ENCODE measurements at regions not wholly inside any gene's neighbourhood (a gene's known extent, or its start where the extent isn't known, plus 50 kb on each side); places are given as distances from the start of the nearest gene placed in this dataset.

DNA sequence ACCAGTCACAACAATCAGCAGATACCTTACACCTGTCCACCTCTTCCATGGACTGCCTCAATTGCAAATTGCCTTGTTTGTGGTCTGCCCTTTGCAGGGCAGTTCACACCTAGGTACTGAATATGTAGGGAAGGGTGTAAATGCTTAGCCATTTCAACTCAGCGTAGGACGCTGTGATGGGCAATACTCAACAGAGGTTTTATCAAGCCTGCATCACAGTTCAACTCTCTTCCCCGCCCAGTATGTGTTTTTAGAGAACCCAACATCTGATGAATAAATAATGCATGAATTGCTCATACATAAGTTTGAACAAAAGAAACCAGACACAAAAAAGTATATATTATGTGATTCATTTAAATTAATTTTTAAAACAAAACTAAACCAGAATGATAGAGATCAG, 124.4 kb downstream of the P2RY1 start:
- DNase-seq: no peak

DNA sequence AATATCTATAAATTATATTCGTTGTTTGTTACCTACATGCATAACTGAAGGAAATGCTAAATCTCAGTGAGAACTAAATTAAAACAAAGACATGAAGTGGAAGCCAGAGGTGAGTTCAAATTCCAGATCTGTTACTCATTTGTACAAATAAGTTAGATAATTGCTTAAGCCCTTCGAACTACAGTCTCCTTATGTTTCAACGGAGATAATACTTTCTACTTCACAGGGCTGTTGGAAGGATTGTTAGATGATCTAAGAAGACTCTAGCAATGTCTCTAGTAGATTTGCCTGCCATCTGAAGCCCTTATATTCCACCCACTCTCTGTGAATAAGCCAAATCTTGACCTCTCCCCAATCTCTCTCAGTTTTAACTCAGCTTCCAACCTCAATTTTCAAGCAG, 125.8 kb downstream of the P2RY1 start:
- no peak for DNase-seq

DNA sequence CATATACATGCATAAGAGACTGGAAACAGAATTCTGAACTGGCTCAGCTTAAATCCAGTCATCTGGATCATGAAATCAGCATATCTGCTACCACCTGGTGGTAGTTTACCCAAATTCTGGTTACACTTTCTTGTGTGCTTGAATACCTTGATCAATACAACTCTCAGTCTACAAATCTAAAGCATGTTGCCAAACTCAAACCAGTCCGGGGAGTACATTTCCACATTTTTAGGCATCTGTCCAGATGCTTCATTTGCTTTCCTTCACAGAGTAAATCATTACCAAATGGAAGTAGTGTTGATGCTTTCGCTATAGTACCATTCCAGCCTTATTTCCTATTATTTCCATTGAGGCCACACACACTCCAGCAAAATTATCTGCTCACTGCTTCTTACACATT, 126.4 kb downstream of the P2RY1 start:
- no peak for DNase-seq

DNA sequence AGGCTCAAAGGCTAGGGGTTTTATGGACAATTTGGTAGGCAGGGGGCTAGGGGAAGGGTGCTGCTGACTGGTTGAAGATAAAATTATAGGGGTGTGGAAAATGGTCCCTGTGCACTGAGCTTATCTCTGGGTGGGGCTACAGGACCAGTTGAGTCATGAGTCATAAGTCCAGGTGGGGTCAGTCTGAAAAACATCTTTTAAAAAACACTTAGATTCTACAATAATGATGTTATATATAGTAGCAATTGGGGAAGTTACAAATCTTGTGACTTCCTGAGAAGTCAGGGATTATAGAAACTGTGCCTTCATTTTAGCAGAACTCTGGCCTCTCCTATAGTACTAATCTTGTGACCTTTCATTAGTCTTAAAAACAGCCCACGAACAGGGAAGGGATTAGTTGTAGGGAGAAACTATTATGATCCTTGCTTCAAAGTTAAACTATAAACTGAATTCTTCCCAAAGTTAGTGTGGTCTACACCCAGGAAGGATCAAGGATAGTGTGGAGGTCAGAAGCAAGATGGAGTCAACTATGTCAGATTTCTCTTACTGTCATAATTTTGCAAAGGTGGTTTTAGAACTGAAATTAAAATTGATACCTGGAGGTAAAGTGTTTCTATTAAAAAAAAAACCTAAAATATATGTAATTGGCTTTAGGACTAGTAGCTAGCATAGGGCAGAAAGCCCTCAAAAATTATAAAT, 130.1 kb downstream of the P2RY1 start:
- no peak for DNase-seq

DNA sequence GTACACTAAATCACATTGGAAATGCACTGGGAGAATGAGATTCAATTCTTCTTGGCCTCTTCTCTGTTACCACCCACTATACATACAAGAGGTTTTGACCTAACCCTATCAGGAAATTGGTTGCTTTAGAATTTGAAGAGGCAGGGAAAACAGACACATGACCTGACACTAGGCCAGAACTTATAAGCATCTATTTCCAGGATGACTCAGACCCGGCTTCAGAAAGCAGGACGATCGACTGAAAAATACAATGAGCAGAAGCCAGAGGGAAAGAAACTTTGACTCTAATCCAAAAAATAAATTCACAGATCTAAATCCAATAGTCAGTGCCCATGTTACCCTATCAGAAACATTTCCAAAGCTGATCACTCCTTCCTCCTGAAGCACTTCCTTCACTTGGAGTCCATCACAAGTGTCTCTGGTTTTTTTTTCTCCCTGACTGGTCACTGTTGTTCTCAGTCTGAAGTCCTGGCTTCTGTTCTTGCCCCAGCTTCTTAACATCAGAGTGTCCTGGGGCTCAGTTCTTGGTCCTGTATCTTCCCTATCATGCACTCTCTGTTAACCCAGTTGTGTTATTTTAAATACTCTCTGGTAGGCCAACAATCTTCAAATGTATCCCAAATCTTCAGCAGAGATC, 133.6 kb downstream of the P2RY1 start:
- no peak for DNase-seq

DNA sequence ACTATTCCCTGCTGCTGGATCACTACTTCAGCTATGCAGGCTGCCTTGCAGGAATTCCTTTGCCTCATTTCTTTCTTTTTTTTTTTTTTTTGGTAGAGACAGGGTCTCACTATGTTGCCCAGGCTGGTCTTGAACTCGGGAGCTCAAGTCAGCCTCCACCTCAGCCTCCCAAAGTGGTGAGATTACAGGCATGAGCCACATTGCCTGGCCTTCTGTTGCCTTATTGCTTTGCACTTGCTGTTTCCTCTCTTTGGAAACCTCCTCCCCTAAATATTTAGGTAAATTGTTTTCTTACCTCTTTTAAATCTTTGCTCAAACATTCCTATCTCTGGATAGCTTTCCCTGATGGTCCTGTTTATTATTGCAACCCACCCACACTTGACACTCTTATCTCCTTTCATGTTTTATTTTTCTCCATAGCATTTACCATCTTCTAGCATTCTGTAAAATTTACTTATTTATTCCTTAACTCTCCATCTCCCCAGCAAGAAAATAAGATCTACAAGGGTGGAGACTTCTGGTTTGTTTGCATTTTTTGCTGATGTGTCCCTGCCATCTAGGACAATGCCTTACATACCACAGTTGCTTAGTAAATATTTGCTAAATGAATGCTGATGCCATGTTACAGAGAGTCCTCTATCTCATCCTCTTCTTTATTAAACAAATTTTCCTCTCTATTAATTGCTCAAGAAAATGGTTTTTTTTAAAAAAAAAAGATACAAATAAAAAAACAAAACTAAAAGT, 134.8 kb downstream of the P2RY1 start:
- no peak for DNase-seq

DNA sequence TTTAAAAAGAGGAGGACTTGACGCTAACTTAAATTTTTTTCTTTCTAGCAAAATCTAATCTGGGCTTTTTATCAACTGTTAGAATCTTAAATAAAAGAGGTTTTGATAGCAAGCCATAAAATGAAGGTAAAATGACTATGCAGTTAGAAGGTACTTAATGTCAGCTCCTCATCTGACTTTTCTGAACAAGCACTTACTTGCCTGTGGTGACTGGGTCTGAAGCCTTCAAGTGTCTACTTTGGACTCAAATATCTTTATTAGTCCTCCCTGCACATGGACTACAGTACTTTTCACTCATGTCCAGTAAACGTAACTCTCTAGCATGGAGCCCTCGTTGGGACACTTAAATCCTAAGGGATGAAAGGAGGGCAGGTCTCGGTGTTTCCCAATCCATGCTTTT, 135.9 kb downstream of the P2RY1 start:
- DNase-seq: no peak

DNA sequence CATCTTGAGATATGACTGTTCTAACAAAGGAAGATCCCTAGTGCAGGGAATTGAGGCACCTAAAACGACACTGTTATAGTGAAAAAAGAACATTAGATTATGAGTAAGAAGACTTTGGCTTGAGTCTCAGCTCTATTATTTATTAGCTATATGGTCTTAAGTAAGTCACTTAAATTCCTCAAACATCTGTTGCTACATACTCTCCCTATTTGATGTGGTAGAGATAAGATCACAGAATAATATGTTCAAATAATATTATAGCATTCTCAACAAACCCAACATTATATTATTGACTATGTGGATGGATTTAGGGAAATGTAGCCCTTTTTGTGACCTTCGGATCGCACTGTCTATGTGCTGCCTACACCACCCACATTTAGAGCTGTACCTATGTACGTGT, 136.9 kb downstream of the P2RY1 start:
- no peak for DNase-seq

DNA sequence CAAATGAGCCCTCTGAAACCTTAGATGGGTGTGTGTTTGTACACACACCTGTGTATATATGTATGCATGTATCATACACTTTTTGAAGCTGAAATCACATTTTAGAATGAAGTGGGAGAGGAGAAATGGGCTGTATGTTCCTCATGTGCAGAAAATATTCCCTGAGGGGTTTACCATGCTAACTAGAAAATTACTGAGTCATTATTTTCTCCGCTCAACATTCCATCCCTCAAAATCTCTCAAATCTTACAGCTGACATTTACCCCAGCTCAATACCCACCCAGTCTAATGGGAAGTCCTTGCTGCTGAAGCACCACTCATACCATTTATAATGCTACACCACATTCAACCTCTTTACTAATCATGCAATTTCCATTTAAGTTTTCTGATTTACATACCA, 138.6 kb downstream of the P2RY1 start:
- no peak for DNase-seq

DNA sequence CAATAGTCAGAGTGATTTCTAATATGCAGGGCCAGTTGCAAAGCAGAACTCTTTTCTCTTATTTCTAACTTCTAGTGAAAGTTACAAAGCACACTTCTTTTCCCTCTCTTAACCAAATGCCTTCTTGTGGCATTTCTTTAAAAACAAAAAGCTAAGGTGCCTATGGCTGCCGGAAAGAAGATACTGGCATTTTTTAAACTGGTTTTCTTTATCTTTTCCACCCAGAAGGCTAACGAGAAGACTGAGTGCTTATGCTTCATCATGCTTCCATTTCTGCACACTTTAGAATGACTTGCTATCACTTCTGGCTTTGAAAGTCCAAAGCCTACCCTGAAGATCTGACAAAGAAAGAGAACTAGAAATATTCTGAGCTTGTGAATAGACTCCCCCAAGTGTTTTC, 141.3 kb downstream of the P2RY1 start:
- DNase-seq: no peak

DNA sequence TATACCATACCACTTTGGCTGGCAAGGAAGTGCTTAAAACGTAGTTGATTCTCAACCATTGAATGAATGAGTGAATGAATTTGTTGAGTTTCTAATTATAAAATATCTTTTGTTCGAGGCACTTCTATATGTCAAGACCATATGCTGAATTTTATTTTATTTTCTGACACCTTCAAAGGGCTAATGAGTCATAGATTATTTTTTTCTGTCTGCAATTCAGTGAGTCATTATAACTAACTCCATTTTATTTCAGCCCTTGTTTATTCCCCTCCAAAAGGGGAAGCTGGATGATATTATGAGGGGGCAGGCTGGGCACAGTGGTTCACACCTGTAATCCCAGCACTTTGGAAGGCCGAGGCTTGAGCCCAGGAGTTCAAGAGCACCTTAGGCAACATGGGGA, 142.4 kb downstream of the P2RY1 start:
- no peak for DNase-seq

DNA sequence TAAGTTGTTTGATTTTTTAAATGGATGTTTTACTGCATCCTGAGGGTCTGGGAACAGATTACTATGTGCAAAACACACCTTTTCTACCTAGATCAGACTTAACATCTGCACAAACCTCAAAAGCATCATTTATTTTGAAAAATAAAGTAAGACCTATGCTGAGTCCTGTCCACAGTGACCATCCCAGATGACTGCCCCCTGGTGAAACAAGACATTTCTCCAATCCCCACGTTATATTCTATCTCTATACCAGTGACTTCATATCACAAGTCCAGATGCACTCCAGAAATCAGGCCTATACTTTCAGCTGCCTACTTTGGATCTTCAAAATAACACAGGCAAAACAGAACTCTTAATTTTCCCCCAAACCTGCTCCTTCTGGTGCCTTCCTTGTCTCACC, 143.2 kb downstream of the P2RY1 start:
- no peak for DNase-seq

DNA sequence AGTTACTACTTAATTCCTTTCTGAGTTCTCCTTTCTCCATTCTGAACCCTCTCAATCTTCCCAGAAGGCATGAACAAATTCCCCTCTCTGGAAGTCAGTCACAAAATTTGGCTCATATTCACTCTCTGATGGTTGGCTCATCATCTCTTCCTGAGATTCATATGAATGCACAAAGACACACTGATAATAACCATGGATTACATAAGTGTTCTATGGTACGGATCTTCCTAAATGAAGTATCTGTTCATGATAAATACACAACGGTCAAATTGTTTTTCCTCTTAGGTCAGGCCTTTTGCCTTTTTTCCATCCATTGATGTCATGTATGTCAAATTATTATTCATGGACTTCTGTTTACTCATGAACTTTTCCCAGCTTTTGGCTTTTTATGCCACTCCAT, 162.6 kb downstream of the P2RY1 start:
- DNase-seq: no peak

DNA sequence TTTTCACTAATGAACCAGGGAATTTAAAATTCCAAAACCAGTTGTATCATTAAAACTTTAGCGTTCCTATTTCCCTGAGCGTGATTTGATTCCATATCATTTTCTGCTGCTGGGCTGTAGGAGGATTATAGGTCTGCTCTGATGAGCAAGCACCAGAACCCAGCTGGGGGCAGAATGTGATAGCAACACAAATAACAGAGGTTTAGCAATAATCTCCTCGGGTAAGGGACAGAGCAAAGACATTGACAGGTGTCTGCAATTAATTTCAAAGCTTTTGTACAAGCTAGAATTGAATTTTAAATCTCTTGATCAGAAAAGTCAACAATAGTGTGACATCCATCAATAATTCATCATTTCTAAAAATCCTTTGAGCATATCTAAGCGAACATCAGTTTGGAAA, 163.4 kb upstream of the RAP2B start:
- DNase-seq: no peak

DNA sequence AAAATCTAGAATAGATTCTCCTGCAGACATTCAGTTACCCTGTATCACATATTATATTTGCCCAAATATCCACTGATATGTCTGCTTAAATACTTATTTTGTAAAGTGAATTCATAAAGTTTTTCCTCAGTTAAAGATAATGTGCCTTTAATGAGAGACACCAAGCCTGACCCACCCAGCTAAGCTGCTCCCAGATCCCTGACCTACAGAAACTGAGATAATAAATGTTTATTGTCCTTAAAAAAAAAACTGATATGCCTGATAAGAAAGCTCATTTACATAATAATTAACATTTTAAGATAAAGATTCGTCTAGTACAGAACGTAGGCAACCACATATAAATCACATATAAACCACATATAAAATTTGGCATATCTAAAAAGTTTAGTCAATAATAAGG, 161.7 kb upstream of the RAP2B start:
- DNase-seq: no peak

DNA sequence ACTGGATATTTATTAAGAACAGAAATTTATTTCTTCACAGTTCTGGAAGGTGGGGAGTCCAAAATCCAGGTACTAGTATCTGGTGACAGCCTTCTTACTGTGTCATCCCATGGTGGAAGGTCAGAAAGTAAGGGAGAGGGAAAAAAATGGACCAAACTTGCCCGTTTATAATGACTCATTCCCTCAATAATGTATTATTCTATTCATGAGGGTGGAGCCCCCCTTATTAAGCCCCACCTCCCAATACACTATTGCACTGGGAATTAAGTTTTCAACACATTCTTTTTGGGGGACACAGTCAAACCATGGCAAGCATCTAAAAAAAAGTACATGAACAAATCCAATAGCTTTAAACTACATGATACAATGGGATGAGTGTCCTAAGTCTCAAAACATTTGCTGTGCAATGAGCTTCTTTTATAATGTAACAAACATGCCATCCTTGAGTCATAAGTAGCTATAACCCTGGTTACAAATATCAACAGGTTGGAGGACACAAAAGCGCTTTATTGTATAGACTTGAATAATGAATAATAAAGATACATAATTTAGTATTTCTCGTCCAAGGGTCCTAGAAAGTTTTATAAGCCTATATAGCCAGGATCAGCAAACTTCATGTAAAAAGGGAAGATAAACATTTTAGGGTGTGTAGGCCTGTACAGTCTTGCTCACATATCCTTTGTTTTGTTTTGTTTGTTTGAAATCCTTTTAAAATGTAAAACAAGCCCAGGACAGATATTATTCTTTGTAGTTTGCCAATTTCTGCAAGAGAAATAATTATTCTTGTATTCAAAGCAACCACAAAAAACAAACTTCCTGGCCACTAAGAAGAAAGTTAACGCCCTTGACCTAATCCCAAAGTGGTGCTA, 160.6 kb upstream of the RAP2B start:
- no peak for DNase-seq

DNA sequence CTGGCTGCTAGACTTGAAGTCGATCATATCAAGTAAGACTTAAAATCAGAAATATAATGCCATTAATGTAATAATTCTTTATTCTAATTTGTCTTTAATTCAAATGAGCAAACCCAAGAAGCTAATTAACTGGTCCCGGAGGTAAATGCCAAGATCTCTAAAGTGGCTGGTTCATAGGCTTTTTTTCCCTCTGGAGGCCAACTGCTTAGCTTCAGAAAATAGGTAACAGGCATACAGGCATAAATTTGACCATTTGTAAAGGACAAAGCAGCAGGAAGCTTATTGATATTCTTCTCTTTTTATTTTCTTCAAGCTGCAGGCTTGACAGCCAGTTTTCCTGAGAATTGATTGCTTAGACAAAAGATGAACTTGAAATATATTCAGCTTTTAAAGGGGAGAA, 158.6 kb upstream of the RAP2B start:
- no peak for DNase-seq

DNA sequence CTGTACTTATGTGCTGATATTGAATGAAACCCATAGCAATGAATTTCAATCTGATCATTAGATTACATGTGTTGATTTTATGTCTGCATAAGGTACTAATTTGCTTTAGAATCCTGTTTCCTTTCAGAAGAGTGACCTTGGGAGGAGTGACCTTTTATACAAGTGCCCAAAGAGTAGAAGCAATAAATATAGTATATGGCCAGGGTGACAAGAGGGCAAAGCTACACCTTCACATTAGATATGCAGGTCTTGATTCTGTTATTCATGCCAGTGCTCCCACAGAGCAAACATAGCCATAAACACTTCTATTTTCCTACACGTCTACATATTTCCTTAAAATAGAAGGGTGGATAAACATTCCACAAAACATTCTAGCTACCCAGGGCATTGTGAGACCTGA, 158.2 kb upstream of the RAP2B start:
- DNase-seq: no peak

DNA sequence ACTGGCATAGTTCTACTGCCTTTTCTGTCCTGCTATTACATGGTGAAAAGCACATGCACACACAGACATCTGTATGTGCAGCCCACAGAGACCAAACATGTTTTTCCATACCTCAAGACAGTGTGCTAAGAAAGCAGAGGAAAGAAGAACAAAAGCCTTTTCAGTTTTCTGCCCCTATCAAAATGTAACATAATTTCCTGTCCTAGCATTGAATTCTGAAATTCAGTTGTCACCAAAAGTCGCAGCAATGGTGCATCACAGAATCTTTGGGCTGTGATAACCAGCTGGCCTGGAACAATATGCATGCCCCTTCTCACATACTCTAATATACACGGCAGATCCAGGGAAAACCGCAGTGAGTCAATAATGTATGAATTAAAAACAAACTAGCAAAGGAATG, 153.8 kb upstream of the RAP2B start:
- DNase-seq: no peak

DNA sequence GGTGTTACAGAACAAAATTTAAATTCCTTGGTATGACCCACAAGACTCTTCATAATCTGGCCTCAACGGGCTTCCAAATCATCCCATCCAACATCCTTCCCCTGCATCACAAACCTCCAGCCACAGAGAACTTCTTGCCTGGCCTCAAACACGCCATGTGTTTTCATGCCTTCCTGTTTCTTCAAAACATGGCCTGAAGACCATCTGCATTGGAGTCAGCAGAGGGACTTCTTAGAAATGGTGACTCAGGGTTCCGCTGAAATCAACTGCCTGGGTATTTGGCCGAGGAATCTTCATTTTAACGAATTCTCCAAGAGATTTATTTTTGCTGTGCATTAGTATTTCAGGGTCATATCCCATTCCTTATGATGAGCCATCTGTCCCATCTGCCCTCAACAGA, 138.1 kb upstream of the RAP2B start:
- DNase-seq: no peak

DNA sequence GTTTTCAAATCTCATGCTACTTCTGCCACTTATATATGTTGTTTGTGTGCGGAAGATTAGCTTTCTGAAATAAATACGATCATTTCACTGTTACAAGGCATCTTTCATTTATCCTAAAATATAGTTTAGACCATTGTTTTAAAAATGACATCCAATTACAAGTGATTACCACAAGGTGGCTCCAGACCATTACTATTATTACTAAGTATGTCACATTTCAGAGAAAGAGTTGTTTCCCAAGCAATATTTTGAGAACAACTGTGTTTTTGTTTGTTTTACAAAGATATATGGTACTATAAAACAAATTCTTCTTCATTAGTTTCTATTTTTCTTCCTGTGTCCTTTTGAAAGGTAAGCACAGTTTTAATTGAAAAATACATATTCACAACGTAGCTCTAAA, 136.0 kb upstream of the RAP2B start:
- DNase-seq: peak; percentile 34

DNA sequence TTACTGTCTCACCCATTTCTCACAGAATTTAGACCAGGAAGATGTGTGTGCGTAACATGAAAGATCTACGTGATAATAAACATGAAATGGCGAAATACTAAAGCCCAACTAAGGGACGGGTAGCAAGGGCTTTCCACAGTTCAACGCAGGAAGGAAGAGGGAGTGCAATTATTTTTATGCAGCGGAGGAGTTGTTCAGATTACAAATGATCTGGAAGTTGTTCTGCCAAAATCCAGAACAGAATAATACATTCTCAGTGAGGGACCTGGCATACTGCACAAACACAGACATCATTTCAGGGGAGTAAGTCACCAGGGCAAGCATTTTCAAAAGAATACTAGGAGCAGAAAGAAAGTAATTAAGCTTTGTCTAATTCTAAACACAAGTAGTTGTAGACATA, 133.6 kb upstream of the RAP2B start:
- no peak for DNase-seq

DNA sequence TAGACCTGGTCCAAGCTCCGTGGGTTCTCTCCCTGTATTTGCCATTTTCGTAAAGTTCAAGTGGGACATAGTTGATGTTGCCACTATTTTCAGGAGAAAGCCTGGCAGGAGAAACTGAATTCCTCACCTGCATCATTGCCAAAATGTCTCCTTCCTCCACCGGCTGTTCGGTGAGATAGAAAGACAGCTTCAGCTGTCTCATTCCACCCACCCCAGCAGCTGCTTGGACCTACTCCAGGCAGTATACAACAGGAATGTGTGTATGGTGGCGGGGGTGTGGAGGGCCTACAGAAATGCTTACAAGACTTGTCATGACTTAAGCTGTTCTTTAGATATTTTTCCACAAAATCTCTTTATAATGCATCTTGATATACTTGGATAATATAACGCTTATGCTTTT, 132.7 kb upstream of the RAP2B start:
- no peak for DNase-seq

DNA sequence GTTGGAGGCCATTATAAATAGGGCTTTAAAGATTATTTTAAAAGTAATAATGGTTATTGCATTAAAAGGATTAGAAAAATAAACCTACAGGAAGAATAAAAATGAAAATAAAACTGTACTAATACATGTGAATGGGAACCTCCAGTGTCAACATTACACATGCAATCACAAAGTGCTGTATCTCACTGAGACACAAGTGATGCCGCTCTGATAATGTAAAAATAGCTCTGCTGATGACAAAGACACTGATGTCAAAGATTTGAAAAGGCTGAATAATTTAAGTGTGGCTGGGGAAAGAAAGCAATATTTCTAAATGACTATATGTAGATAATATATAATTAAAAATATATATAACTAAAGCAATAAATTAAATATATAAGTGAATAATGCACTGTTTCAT, 129.1 kb upstream of the RAP2B start:
- no peak for DNase-seq

Data from NCI-H2171 treated with DMSO at 0.1 percent for 48 hours (cell line).